Testis (tissue), 2 donors: ENCODE measurements at regions not wholly inside any gene's neighbourhood (a gene's known extent, or its start where the extent isn't known, plus 50 kb on each side); places are given as distances from the start of the nearest gene placed in this dataset.
"Not testable (repeated sequence)": the region's sequence is repeated elsewhere in the genome, so short reads cannot be mapped to it uniquely, and the experiment has no call there.

Experiments
- DNase-seq: peaks from one replicate; pipeline ENCODE4 v3.0.0-alpha.2; 2019
- H3K27ac ChIP-seq, 2 donors: fragments of 200-600 bp; sonication (generic); one replicate each; pipeline ENCODE4 v1.5.1; 2019
- H3K27me3 ChIP-seq: fragments of 200-600 bp; sonication (generic); one replicate; pipeline ENCODE4 v1.5.1; 2019
- H3K36me3 ChIP-seq: fragments of 200-600 bp; sonication (generic); one replicate; pipeline ENCODE4 v1.5.1; 2017; ENCODE audit warnings: low read depth; ENCODE audit errors: missing control alignments
- H3K4me1 ChIP-seq: fragments of 200-600 bp; sonication (generic); one replicate; pipeline ENCODE4 v1.5.1; 2019
- H3K4me3 ChIP-seq, 2 donors: fragments of 200-600 bp; sonication (generic); one replicate each; pipeline ENCODE4 v1.5.1; 2017 to 2019
- H3K9me3 ChIP-seq: fragments of 200-600 bp; sonication (generic); one replicate; pipeline ENCODE4 v1.5.1; 2017
- CTCF ChIP-seq, 3 experiments: fragments of 450-650 bp in 2 of 3; fragments of 200-600 bp in 1 of 3; sonication (generic) in 1 of 3; IDR thresholded peaks; one replicate each; pipeline ENCODE4 v1.5.1; 2016 to 2019; ENCODE audit warnings: antibody characterized with exemption in 3 of 3, mild to moderate bottlenecking in 2 of 3, moderate library complexity in 1 of 3
- POLR2A ChIP-seq: fragments of 450-650 bp; IDR thresholded peaks from one replicate; pipeline ENCODE4 v1.6.1; 2017; ENCODE audit warnings: antibody characterized with exemption, mild to moderate bottlenecking, moderate library complexity
- WGBS, 2 donors: methylation state at CpG; one replicate each; pipeline ENCODE4 v1.1.5; 2018; 5-methylcytosine and 5-hydroxymethylcytosine counted together
- intact Hi-C: fragments of 100-400 bp; cut with DNase I; formaldehyde crosslinking; loops from one replicate; pipeline ENCODE4 v1.15.1; 2023; ENCODE audit warnings: low total_unique reads

DNA sequence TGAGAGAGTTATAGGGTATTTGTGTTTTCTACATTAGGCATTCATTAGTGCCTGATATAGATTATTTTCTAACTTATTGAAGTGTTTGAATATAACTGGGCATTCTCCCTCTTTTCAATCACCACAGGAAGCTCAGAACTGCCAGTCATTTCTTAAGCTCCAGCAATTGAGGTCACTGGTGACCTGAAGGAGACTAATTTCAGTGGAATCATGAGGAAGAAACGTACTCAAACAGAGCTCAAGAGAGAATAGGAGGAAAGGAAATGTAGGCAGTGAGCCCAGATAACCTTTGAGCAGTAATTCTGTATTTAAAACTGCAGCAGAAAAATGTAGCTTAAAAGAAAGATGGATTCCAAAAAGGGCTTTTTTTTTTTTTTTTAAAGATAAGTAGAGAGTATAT lies 1035.5 kb downstream of the SOCS6 start:
- H3K9me3 ChIP-seq: no peaks in the 10 kb centered on the region
- TF ChIP-seq POLR2A: no peak
- no peak for TF ChIP-seq CTCF (IDR thresholded peaks at IDR 0.05)
- no peak overlapping the region for H3K4me3 ChIP-seq
- DNase-seq: no peak
- H3K27me3 ChIP-seq: no peaks in the 10 kb centered on the region
- WGBS, 2 donors: 83 to 90% methylated on average over 1 of the region's 1 CpG
- H3K27ac ChIP-seq: no peak overlapping the region
- no peaks in the 10 kb centered on the region for H3K36me3 ChIP-seq
- no peaks in the 10 kb centered on the region for H3K4me1 ChIP-seq
- intact Hi-C loops: no loop called here

- Histone ChIP-seq H3K4me3 (no peak overlapping the region), H3K4me1 (no peaks in the 10 kb centered on the region), H3K27ac (no peak overlapping the region), H3K36me3 (no peaks in the 10 kb centered on the region), H3K9me3 (no peaks in the 10 kb centered on the region), H3K27me3 (no peaks in the 10 kb centered on the region)
- 48 to 61% methylated on average over 3 of the region's 3 CpGs for WGBS, 2 donors
- no peak for DNase-seq
- intact Hi-C loops: no loop called here
- TF ChIP-seq CTCF (IDR thresholded peaks at IDR 0.05) (no peak), POLR2A (no peak)
These were observed 1033.4 kb downstream of the SOCS6 start for GRCh38 chr18:71322201-71322600.

- intact Hi-C loops: no loop called here
- WGBS, 2 donors: 93 to 96% methylated on average over 3 of the region's 3 CpGs
- TF ChIP-seq CTCF (IDR thresholded peaks at IDR 0.05): no peak
- TF ChIP-seq POLR2A: no peak
These were observed 1032.5 kb downstream of the SOCS6 start for GRCh38 chr18:71321319-71321718.

DNA sequence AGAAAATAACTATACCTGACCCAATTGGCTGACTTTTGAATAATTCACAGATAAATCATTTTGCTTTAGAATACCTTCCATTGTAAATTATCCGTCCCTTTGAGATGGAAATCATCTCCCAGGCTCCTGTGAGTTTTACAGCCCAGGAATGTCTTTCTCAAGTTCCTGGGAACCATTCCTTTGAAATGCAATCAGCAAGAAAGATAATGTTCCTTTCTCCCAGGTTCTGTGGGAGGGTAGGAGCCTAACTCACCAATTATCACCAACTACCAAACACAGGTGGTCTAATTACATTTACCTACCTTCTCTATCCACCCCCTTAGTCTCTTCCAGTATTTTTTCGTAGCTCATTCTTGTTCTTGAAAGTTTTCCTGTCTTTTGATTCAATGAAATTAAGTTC lies 1016.0 kb downstream of the SOCS6 start:
- Histone ChIP-seq H3K4me3 (no peak overlapping the region), H3K9me3 (no peaks in the 10 kb centered on the region), H3K27ac (no peak overlapping the region), H3K27me3 (no peaks in the 10 kb centered on the region), H3K36me3 (no peaks in the 10 kb centered on the region), H3K4me1 (no peaks in the 10 kb centered on the region)
- DNase-seq: no peak
- intact Hi-C loops: no loop called here
- no peak for TF ChIP-seq POLR2A
- no peak for TF ChIP-seq CTCF (IDR thresholded peaks at IDR 0.05)
- WGBS, 2 donors: 69 to 83% methylated on average over 2 of the region's 2 CpGs

More at GRCh38 chr18:71321319-71321718, 1032.5 kb downstream of the SOCS6 start:
- Histone ChIP-seq H3K27ac (no peak overlapping the region), H3K4me3 (no peak overlapping the region), H3K27me3 (no peaks in the 10 kb centered on the region), H3K9me3 (no peaks in the 10 kb centered on the region), H3K36me3 (no peaks in the 10 kb centered on the region), H3K4me1 (no peaks in the 10 kb centered on the region)
- DNase-seq: no peak

DNA sequence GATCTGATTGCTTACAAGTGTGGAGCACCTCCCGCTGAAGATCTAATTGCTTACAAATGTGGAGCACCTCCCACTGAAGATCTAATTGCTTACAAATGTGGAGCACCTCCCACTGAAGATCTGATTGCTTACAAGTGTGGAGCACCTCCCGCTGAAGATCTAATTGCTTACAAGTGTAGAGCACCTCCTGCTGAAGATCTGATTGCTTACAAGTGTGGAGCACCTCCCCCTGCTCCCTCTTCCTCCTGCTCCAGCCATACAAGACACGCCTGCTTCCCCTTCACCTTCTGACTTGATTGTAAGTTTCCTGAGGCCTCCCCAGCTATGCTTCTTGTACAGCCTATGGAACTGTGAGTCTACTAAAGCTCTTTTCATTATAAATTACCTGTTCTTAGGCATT lies 1014.9 kb downstream of the SOCS6 start:
- H3K27me3 ChIP-seq, H3K27ac ChIP-seq, H3K36me3 ChIP-seq, H3K4me3 ChIP-seq, H3K4me1 ChIP-seq, H3K9me3 ChIP-seq, DNase-seq, intact Hi-C loops: not testable (repeated sequence)
- 51 to 65% methylated on average over 2 to 3 of the region's 3 CpGs for WGBS, 2 donors
